PC-9 (cell line): ENCODE measurements at regions not wholly inside any gene's neighbourhood (a gene's known extent, or its start where the extent isn't known, plus 50 kb on each side); places are given as distances from the start of the nearest gene placed in this dataset.

Experiments used
- BruUV-seq: library from RNA; stranded (reverse); fragments of 400-500 nt; replicated peaks from 2 replicates; lab custom pipeline; 2021; lab: Mats Ljungman, UMichigan
- CTCF ChIA-PET: fragments of 300-600 bp; sonication (Branson Sonifier 250); formaldehyde crosslinking; loops from one replicate; lab custom pipeline; 2022; ENCODE audit warnings: antibody characterized with exemption; lab: Charles Lee
- POLR2A ChIA-PET: fragments of 300-600 bp; sonication (Branson Sonifier 250); formaldehyde crosslinking; loops from one replicate; lab custom pipeline; 2022; ENCODE audit warnings: antibody characterized with exemption; ENCODE audit not compliant: unreplicated experiment; lab: Charles Lee
- DNase-seq, 2 experiments: peaks; one replicate each; pipeline versions ENCODE4 v3.0.0 to v3.0.0-alpha.2; 2015 to 2022; ENCODE audit warnings: mixed read lengths in 1 of 2
- H2AFZ ChIP-seq: fragments of 200-600 bp; sonication (generic); 2 replicates; pipeline ENCODE4 v1.8.1; 2017; ENCODE audit warnings: antibody characterized with exemption
- H3F3A ChIP-seq: fragments of 200-600 bp; sonication (generic); 2 replicates; pipeline ENCODE4 v1.8.1; 2017; ENCODE audit warnings: antibody characterized with exemption, mild to moderate bottlenecking, low read depth; ENCODE audit not compliant: insufficient read depth
- H3K27ac ChIP-seq: fragments of 200-600 bp; sonication (generic); 2 replicates; pipeline ENCODE4 v1.6.1; 2016; ENCODE audit warnings: mixed run types
- H3K27me3 ChIP-seq: fragments of 200-600 bp; sonication (generic); 2 replicates; pipeline ENCODE4 v1.6.1; 2016; ENCODE audit warnings: low read depth, mixed run types; ENCODE audit not compliant: insufficient read depth
- H3K36me3 ChIP-seq: fragments of 200-600 bp; sonication (generic); 2 replicates; pipeline ENCODE4 v1.6.1; 2016; ENCODE audit warnings: low read depth, mixed run types
- H3K4me1 ChIP-seq: fragments of 200-600 bp; sonication (generic); replicated peaks from 2 replicates; pipeline ENCODE4 v1.6.1; 2016; ENCODE audit warnings: mixed run types; ENCODE audit not compliant: insufficient read depth
- H3K4me2 ChIP-seq: fragments of 200-600 bp; sonication (generic); 2 replicates; pipeline ENCODE4 v1.6.1; 2017; ENCODE audit warnings: mixed run types
- H3K4me3 ChIP-seq: fragments of 200-600 bp; sonication (generic); 2 replicates; pipeline ENCODE4 v1.6.1; 2016; ENCODE audit warnings: mixed run types
- H3K79me2 ChIP-seq: fragments of 200-600 bp; sonication (generic); 2 replicates; pipeline ENCODE4 v1.6.1; 2017; ENCODE audit warnings: low read depth, mixed run types
- H3K9me2 ChIP-seq: fragments of 200-600 bp; sonication (generic); 2 replicates; pipeline ENCODE4 v1.8.1; 2017; ENCODE audit warnings: mild to moderate bottlenecking; ENCODE audit not compliant: insufficient read depth
- H3K9me3 ChIP-seq: fragments of 200-600 bp; sonication (generic); 2 replicates; pipeline ENCODE4 v1.8.1; 2016; ENCODE audit warnings: low read depth; ENCODE audit not compliant: insufficient read depth
- H4K20me1 ChIP-seq: fragments of 200-600 bp; sonication (generic); 2 replicates; pipeline ENCODE4 v1.8.1; 2017; ENCODE audit not compliant: insufficient read depth
- CTCF ChIP-seq: fragments of 200-600 bp; sonication (generic); conservative IDR thresholded peaks from 2 replicates; pipeline ENCODE4 v1.6.1; 2017; ENCODE audit warnings: mixed run types, antibody characterized with exemption, mild to moderate bottlenecking, moderate library complexity
- EZH2 ChIP-seq: fragments of 200-600 bp; sonication (generic); IDR thresholded peaks from 2 replicates; pipeline ENCODE4 v1.8.0; 2017; ENCODE audit warnings: antibody characterized with exemption, low read depth
- intact Hi-C: fragments of 100-400 bp; cut with micrococcal nuclease; formaldehyde crosslinking; loops from one replicate; pipeline ENCODE4 v1.10.0; 2022; ENCODE audit not compliant: unreplicated experiment

GRCh38 chr9:108105885-108106284 lies 616.3 kb upstream of the KLF4 start:
- no peaks in the 10 kb centered on the region for H3K9me2 ChIP-seq
- 0 out of 2 replicates have a peak, but pooled peaks cover 3% of the 10 kb centered on the region for H3K9me3 ChIP-seq
- intact Hi-C loops: no loop called here
- no peak for TF ChIP-seq EZH2
- no peak for TF ChIP-seq CTCF
- H3K4me1 ChIP-seq: peaks cover 2% of the 10 kb centered on the region
- ChIA-PET CTCF (no interaction called here), POLR2A (no interaction called here)
- H2AFZ ChIP-seq: no peak overlapping the region
- no peak overlapping the region for H3K4me2 ChIP-seq
- no peaks in the 10 kb centered on the region for H3K27me3 ChIP-seq
- no TSS peak for BruUV-seq
- H3K79me2 ChIP-seq: no peaks in the 10 kb centered on the region
- no peaks in the 10 kb centered on the region for H3F3A ChIP-seq
- H3K4me3 ChIP-seq: no peak overlapping the region
- no peak for DNase-seq
- no peaks in the 10 kb centered on the region for H3K36me3 ChIP-seq
- H3K27ac ChIP-seq: no peak overlapping the region
- no peaks in the 10 kb centered on the region for H4K20me1 ChIP-seq

- no peak overlapping the region for H3K4me2 ChIP-seq
- 0 out of 2 replicates have a peak, but pooled peaks cover 1% of the 10 kb centered on the region for H3K9me3 ChIP-seq
- H3K4me1 ChIP-seq: peaks cover 11% of the 10 kb centered on the region
- CTCF ChIA-PET: interaction anchor here (0.5 kb wide), 1 partner anchor 529 kb away, joined by 3 read pairs; no protein-coding TSS in a partner anchor
- no peaks in the 10 kb centered on the region for H3F3A ChIP-seq
- H2AFZ ChIP-seq: no peak overlapping the region
- H3K27ac ChIP-seq: no peak overlapping the region
- TF ChIP-seq CTCF (no peak), EZH2 (no peak)
- H3K27me3 ChIP-seq: no peaks in the 10 kb centered on the region
- POLR2A ChIA-PET: interaction anchor here (0.6 kb wide), 1 partner anchor 219 kb away, joined by 5 read pairs; no protein-coding TSS in a partner anchor
- no peak overlapping the region for H3K4me3 ChIP-seq
- intact Hi-C loops: no loop called here
- BruUV-seq: no TSS peak
- H3K79me2 ChIP-seq: no peaks in the 10 kb centered on the region
- H4K20me1 ChIP-seq: no peaks in the 10 kb centered on the region
- no peaks in the 10 kb centered on the region for H3K36me3 ChIP-seq
- no peak for DNase-seq
- H3K9me2 ChIP-seq: no peaks in the 10 kb centered on the region
Observed at GRCh38 chr9:108104991-108105390, 615.4 kb upstream of the KLF4 start.

GRCh38 chr9:108103046-108103693 lies 613.6 kb upstream of the KLF4 start:
- intact Hi-C loops: no loop called here
- POLR2A ChIA-PET: no interaction called here
- Histone ChIP-seq H3F3A (peaks cover 6% of the 10 kb centered on the region; the same call in 1 of the 2 replicates), H3K4me1 (peaks cover 23% of the 10 kb centered on the region), H3K27ac (no peak overlapping the region), H3K9me2 (no peaks in the 10 kb centered on the region), H3K79me2 (no peaks in the 10 kb centered on the region), H3K4me2 (no peak overlapping the region), H3K4me3 (no peak overlapping the region), H2AFZ (no peak overlapping the region), H4K20me1 (no peaks in the 10 kb centered on the region), H3K27me3 (no peaks in the 10 kb centered on the region), H3K36me3 (no peaks in the 10 kb centered on the region), H3K9me3 (no peaks in the 10 kb centered on the region)
- no peak for TF ChIP-seq CTCF
- no peak for TF ChIP-seq EZH2
- BruUV-seq: no TSS peak
- CTCF ChIA-PET: no interaction called here
- no peak for DNase-seq
